Neuronal stem cell (in vitro differentiated cells): ENCODE measurements at regions not wholly inside any gene's neighbourhood (a gene's known extent, or its start where the extent isn't known, plus 50 kb on each side); places are given as distances from the start of the nearest gene placed in this dataset.

Source experiments
- DNase-seq: peaks from one replicate; pipeline ENCODE4 v3.0.0-alpha.2; 2013; ENCODE audit warnings: low spot score
- H2AFZ ChIP-seq: one replicate; pipeline ENCODE4 v1.6.1; 2013; ENCODE audit warnings: mild to moderate bottlenecking, low read length, inconsistent platforms
- H2AK5ac ChIP-seq: 2 replicates; pipeline ENCODE4 v1.6.1; 2013; ENCODE audit warnings: low read depth, mild to moderate bottlenecking, inconsistent platforms, low read length, moderate library complexity, mixed read lengths
- H2BK120ac ChIP-seq: 2 replicates; pipeline ENCODE4 v1.6.1; 2013; ENCODE audit warnings: low read depth, mild to moderate bottlenecking, inconsistent platforms, low read length, moderate library complexity, mixed read lengths
- H2BK12ac ChIP-seq: one replicate; pipeline ENCODE4 v1.6.1; 2013; ENCODE audit warnings: low read length, inconsistent platforms
- H2BK15ac ChIP-seq: 2 replicates; pipeline ENCODE4 v1.6.1; 2013; ENCODE audit warnings: mild to moderate bottlenecking, low read length, inconsistent platforms, mixed read lengths
- H2BK5ac ChIP-seq: one replicate; pipeline ENCODE4 v1.6.1; 2013; ENCODE audit warnings: inconsistent platforms, mild to moderate bottlenecking, low read length, moderate library complexity
- H3K14ac ChIP-seq: one replicate; pipeline ENCODE4 v1.6.1; 2013; ENCODE audit warnings: low read length, inconsistent platforms
- H3K18ac ChIP-seq: 2 replicates; pipeline ENCODE4 v1.6.1; 2013; ENCODE audit warnings: low read length, inconsistent platforms
- H3K23ac ChIP-seq: 2 replicates; pipeline ENCODE4 v1.6.1; 2013; ENCODE audit warnings: low read depth, mild to moderate bottlenecking, mixed read lengths, low read length, inconsistent platforms; ENCODE audit not compliant: poor library complexity
- H3K27ac ChIP-seq: replicated peaks from 3 replicates; pipeline ENCODE4 v1.5.1; 2013; ENCODE audit warnings: low read length, inconsistent platforms
- H3K27me3 ChIP-seq, 3 experiments: 2 replicates each; pipeline ENCODE4 v1.6.1; 2013; ENCODE audit warnings: low read length in 3 of 3, mild to moderate bottlenecking in 2 of 3, inconsistent platforms in 1 of 3, low read depth in 1 of 3, mixed read lengths in 1 of 3, moderate library complexity in 1 of 3; ENCODE audit not compliant: control insufficient read depth in 3 of 3, insufficient read depth in 3 of 3
- H3K36me3 ChIP-seq, 2 donors: replicated peaks in 1 of 2; 2 replicates each; pipeline ENCODE4 v1.6.1; 2013; ENCODE audit warnings: low read length in 2 of 2; ENCODE audit not compliant: control insufficient read depth in 2 of 2, insufficient read depth in 2 of 2
- H3K4ac ChIP-seq: 2 replicates; pipeline ENCODE4 v1.6.1; 2013; ENCODE audit warnings: inconsistent platforms, mild to moderate bottlenecking, low read length, moderate library complexity
- H3K4me1 ChIP-seq, 2 donors: 1 replicate in 1 of 2; 2 replicates in 1 of 2; pipeline ENCODE4 v1.6.1; 2013; ENCODE audit warnings: low read length in 2 of 2, low read depth in 1 of 2; ENCODE audit not compliant: control insufficient read depth in 2 of 2, insufficient read depth in 1 of 2
- H3K4me2 ChIP-seq: one replicate; pipeline ENCODE4 v1.6.1; 2013; ENCODE audit warnings: mild to moderate bottlenecking, low read length, inconsistent platforms; ENCODE audit not compliant: insufficient read depth, poor library complexity, severe bottlenecking
- H3K4me3 ChIP-seq, 2 donors: 2 replicates each; pipeline ENCODE4 v1.5.1; 2013; ENCODE audit warnings: low read length in 2 of 2, mild to moderate bottlenecking in 2 of 2, inconsistent platforms in 1 of 2, moderate library complexity in 1 of 2
- H3K79me1 ChIP-seq: one replicate; pipeline ENCODE4 v1.6.1; 2013; ENCODE audit warnings: low read depth, mild to moderate bottlenecking, inconsistent platforms, low read length, moderate library complexity
- H3K9ac ChIP-seq: one replicate; pipeline ENCODE4 v1.6.1; 2013; ENCODE audit warnings: mild to moderate bottlenecking, low read depth, low read length, inconsistent platforms; ENCODE audit not compliant: poor library complexity
- H3K9me3 ChIP-seq, 2 donors: replicated peaks in 1 of 2; 2 replicates each; pipeline versions ENCODE3 to v1.6.1; 2013; ENCODE audit warnings: low read length in 2 of 2, mild to moderate bottlenecking in 2 of 2, inconsistent platforms in 1 of 2, low read depth in 1 of 2, mixed read lengths in 1 of 2, moderate library complexity in 1 of 2; ENCODE audit not compliant: control insufficient read depth in 2 of 2, insufficient read depth in 1 of 2
- H4K8ac ChIP-seq: one replicate; pipeline ENCODE4 v1.6.1; 2013; ENCODE audit warnings: low read depth, mild to moderate bottlenecking, inconsistent platforms, low read length, moderate library complexity
- H4K91ac ChIP-seq: one replicate; pipeline ENCODE4 v1.6.1; 2013; ENCODE audit warnings: low read length, low read depth, mild to moderate bottlenecking, inconsistent platforms; ENCODE audit not compliant: poor library complexity
- WGBS, 2 donors: extraction: QIAGEN DNeasy Blood & Tissue Kit; methylation state at CpG; one replicate each; pipeline ENCODE4 v1.1.7; 2013; ENCODE audit warnings: missing lambda C conversion rate in 2 of 2, mixed read lengths in 1 of 2; ENCODE audit not compliant: insufficient read length in 2 of 2, insufficient replicate concordance in 1 of 2; ENCODE audit errors: extremely low coverage in 2 of 2; 5-methylcytosine and 5-hydroxymethylcytosine counted together

GRCh38 chr11:45722144-45722543, 56.7 kb upstream of the CHST1 start:
- Histone ChIP-seq H3K18ac (no peak overlapping the region), H3K4me2 (no peak overlapping the region), H3K36me3 (no peaks in the 10 kb centered on the region), H2AFZ (no peak overlapping the region), H2BK15ac (no peak overlapping the region), H3K4me3 (no peak overlapping the region), H2BK5ac (no peak overlapping the region), H3K9ac (no peak overlapping the region), H3K9me3 (no peaks in the 10 kb centered on the region), H3K27me3 (peaks cover 0 to 7% (median 0%) of the 10 kb centered on the region in 3 experiments), H3K27ac (no peak overlapping the region), H4K8ac (no peak overlapping the region), H3K23ac (peak overlapping the region; percentile 12), H2AK5ac (no peak overlapping the region), H2BK12ac (no peak overlapping the region), H3K79me1 (no peaks in the 10 kb centered on the region), H3K4ac (no peak overlapping the region), H4K91ac (no peak overlapping the region), H3K14ac (no peak overlapping the region), H2BK120ac (no peak overlapping the region), H3K4me1 (peaks cover 0 to 9% of the 10 kb centered on the region in 2 donors)
- DNase-seq = no peak
- no CpG with 5 or more reads among the region's 13 CpGs for whole genome bisulfite sequencing, 2 donors

- Histone ChIP-seq H3K9me3 (no peaks in the 10 kb centered on the region), H4K8ac (no peak overlapping the region), H3K4me2 (no peak overlapping the region), H3K27ac (no peak overlapping the region), H3K4ac (no peak overlapping the region), H3K23ac (no peak overlapping the region), H3K14ac (no peak overlapping the region), H3K36me3 (no peaks in the 10 kb centered on the region), H2BK5ac (no peak overlapping the region), H2AK5ac (no peak overlapping the region), H3K4me3 (no peak overlapping the region), H3K4me1 (no peaks in the 10 kb centered on the region), H2BK120ac (no peak overlapping the region), H2BK15ac (no peak overlapping the region), H3K27me3 (peaks cover 0 to 9% (median 0%) of the 10 kb centered on the region in 3 experiments), H3K9ac (no peak overlapping the region), H2AFZ (no peak overlapping the region), H4K91ac (no peak overlapping the region), H2BK12ac (no peak overlapping the region), H3K79me1 (no peaks in the 10 kb centered on the region), H3K18ac (no peak overlapping the region)
- no CpG with 5 or more reads among the region's 8 CpGs for WGBS, 2 donors
- DNase-seq = no peak
Observed at GRCh38 chr11:45717526-45717925, 52.1 kb upstream of the CHST1 start.

GRCh38 chr11:45715418-45715817, 50.0 kb upstream of the CHST1 start:
- Histone ChIP-seq H3K27me3 (peaks cover 0 to 15% (median 0%) of the 10 kb centered on the region in 3 experiments), H2AFZ (no peak overlapping the region), H3K79me1 (no peaks in the 10 kb centered on the region), H3K4me3 (no peak overlapping the region), H3K4me2 (no peak overlapping the region), H2BK5ac (no peak overlapping the region), H3K9ac (no peak overlapping the region), H2AK5ac (no peak overlapping the region), H4K91ac (no peak overlapping the region), H2BK12ac (no peak overlapping the region), H3K4ac (no peak overlapping the region), H3K9me3 (no peaks in the 10 kb centered on the region), H2BK15ac (no peak overlapping the region), H3K27ac (no peak overlapping the region), H3K23ac (no peak overlapping the region), H3K36me3 (no peaks in the 10 kb centered on the region), H3K14ac (no peak overlapping the region), H2BK120ac (no peak overlapping the region), H3K18ac (no peak overlapping the region), H4K8ac (no peak overlapping the region), H3K4me1 (no peaks in the 10 kb centered on the region)
- no CpG with 5 or more reads among the region's 2 CpGs for WGBS, 2 donors
- no peak for DNase-seq
